GM12864 (cell line): ENCODE measurements at regions not wholly inside any gene's neighbourhood (a gene's known extent, or its start where the extent isn't known, plus 50 kb on each side); places are given as distances from the start of the nearest gene placed in this dataset.

Experiments used
- DNase-seq: peaks from one replicate; pipeline ENCODE4 v3.0.0-alpha.2; 2011; ENCODE audit warnings: low read depth
- H3K4me3 ChIP-seq: 2 replicates; pipeline ENCODE4 v1.5.1; 2011; ENCODE audit warnings: mild to moderate bottlenecking, low read depth, low read length, control low read depth
- CTCF ChIP-seq: IDR thresholded peaks from 2 replicates; pipeline ENCODE4 v1.5.1; 2011; ENCODE audit warnings: low read depth, mild to moderate bottlenecking, moderate library complexity, low read length, control low read depth, inconsistent platforms; ENCODE audit errors: missing control alignments

- TF ChIP-seq CTCF: no peak
- peak; percentile 22 for DNase-seq
- no peak overlapping the region for H3K4me3 ChIP-seq
These were observed 157.3 kb upstream of the DDHD1 start for GRCh38 chr14:53310412-53310811.

- TF ChIP-seq CTCF: no peak
- H3K4me3 ChIP-seq: no peak overlapping the region
- DNase-seq: no peak
These were observed 153.8 kb upstream of the DDHD1 start for GRCh38 chr14:53306911-53307310.

GRCh38 chr14:53306267-53306721 lies 153.2 kb upstream of the DDHD1 start:
- peak; percentile 3 for DNase-seq
- TF ChIP-seq CTCF: peak; percentile 58
- no peak overlapping the region for H3K4me3 ChIP-seq

DNA sequence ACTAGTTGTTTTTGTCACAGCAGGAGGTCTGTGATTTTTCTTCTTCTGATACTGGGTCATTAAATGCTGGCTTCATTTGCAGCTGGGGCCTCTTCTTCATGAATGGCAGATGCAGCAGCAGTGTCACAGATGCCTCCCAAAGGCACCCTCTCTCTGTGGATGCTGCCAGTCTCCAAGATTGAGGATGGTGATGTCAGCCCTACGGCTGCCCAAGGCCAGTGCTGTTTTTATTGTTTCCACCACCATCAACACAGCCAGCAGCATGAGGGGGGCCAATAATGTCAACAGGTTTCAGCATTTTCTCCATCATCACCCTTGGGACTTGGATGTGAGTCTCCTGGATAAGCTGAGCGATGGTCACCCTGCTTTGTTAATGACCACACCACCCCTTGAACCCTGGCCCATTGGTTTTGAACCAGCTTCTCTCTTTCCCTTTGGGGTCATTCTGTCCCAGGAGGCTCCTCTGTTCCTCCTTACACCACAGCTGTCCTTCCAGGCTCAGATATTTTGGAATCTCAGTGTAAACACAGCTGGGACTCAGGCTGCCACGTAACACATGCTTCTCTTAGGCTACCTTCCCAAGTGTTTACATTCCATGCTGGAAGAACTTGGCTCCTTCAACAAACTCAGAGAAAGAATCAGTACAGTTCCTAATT lies 151.7 kb upstream of the DDHD1 start:
- TF ChIP-seq CTCF: no peak
- DNase-seq: no peak
- no peak overlapping the region for H3K4me3 ChIP-seq

GRCh38 chr14:53295985-53296582 lies 143.0 kb upstream of the DDHD1 start:
- peak; percentile 4 for DNase-seq

DNA sequence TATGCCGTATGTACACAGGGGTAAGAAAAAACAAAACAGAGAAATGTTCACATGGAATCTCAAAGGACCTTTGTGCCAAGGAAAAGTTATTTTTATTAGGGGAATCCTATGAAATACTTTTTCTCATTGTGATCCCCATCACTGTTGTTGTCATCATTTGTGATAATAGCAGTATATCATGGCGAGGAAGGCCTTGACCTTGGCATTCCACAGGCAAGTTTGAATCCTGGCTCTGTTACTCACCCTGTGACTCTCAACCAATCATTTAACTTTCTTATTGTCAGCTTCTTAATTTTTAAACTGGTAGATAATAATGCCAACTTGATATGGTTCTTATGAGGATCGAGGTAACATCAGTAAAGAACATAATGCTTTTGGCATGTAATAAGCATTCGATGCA lies 142.2 kb upstream of the DDHD1 start:
- no peak for TF ChIP-seq CTCF
- no peak for DNase-seq
- no peak overlapping the region for H3K4me3 ChIP-seq

More at GRCh38 chr14:53295985-53296582, 143.0 kb upstream of the DDHD1 start:
- TF ChIP-seq CTCF: peak; percentile 41
- no peak overlapping the region for H3K4me3 ChIP-seq

- DNase-seq: no peak
- no peak for TF ChIP-seq CTCF
- no peak overlapping the region for H3K4me3 ChIP-seq
These were observed 133.2 kb upstream of the DDHD1 start for GRCh38 chr14:53286301-53286700.
